A673 (cell line): ENCODE measurements at regions not wholly inside any gene's neighbourhood (a gene's known extent, or its start where the extent isn't known, plus 50 kb on each side); places are given as distances from the start of the nearest gene placed in this dataset.

Experiments
- EZH2 ChIP-seq: fragments of 200-600 bp; sonication (generic); IDR thresholded peaks from 2 replicates; pipeline ENCODE4 v1.6.1; 2017; ENCODE audit warnings: borderline replicate concordance, low read depth, mild to moderate bottlenecking, mixed read lengths, antibody characterized with exemption, low read length; ENCODE audit not compliant: poor library complexity, severe bottlenecking
- TF ChIP-seq, protein P1 (sequence below): fragments of 300-800, 200-600 bp; sonication (generic); conservative IDR thresholded peaks from 2 replicates; pipeline ENCODE4 v1.5.1; 2017; ENCODE audit warnings: low read depth, mild to moderate bottlenecking, antibody characterized with exemption, low read length, moderate library complexity, mixed read lengths

DNA sequence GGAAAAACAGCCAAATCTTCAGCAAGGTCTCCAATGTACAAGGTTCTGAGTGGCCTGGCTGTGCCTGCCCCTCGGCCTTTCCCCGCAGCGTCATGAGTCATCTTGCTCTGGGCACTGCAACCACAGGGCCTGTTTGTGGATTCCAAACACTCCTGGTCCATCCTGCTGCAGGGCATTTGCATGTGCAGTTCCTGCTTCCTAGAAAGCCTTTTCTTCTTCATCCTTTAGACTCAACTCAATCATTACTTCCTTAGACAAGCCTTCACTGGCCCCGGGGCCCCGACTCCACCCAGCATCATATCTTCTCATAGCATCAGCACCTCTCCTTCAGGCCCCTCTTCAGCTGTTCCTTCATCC lies 101.8 kb upstream of the EGLN3 start:
- no peak for TF ChIP-seq EZH2
- TF ChIP-seq, protein P1, sequence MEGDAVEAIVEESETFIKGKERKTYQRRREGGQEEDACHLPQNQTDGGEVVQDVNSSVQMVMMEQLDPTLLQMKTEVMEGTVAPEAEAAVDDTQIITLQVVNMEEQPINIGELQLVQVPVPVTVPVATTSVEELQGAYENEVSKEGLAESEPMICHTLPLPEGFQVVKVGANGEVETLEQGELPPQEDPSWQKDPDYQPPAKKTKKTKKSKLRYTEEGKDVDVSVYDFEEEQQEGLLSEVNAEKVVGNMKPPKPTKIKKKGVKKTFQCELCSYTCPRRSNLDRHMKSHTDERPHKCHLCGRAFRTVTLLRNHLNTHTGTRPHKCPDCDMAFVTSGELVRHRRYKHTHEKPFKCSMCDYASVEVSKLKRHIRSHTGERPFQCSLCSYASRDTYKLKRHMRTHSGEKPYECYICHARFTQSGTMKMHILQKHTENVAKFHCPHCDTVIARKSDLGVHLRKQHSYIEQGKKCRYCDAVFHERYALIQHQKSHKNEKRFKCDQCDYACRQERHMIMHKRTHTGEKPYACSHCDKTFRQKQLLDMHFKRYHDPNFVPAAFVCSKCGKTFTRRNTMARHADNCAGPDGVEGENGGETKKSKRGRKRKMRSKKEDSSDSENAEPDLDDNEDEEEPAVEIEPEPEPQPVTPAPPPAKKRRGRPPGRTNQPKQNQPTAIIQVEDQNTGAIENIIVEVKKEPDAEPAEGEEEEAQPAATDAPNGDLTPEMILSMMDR: no peak
